H1 (cell line): ENCODE measurements at regions not wholly inside any gene's neighbourhood (a gene's known extent, or its start where the extent isn't known, plus 50 kb on each side); places are given as distances from the start of the nearest gene placed in this dataset.
"Not testable (repeated sequence)": the region's sequence is repeated elsewhere in the genome, so short reads cannot be mapped to it uniquely, and the experiment has no call there.

Experiments used
- CTCF ChIA-PET: fragments of 300-600 bp; sonication (Branson Sonifier 250); formaldehyde crosslinking; loops from one replicate; lab custom pipeline; 2021; ENCODE audit not compliant: partially characterized antibody; lab: Charles Lee
- POLR2A ChIA-PET: fragments of 300-600 bp; sonication (Branson Sonifier 250); formaldehyde crosslinking; loops from one replicate; lab custom pipeline; 2021; ENCODE audit warnings: inconsistent platforms; ENCODE audit not compliant: partially characterized antibody; lab: Charles Lee
- DNase-seq, 2 experiments: peaks; one replicate each; pipeline versions ENCODE4 v3.0.0 to v3.0.0-alpha.2; 2010 to 2022; ENCODE audit warnings: low spot score in 2 of 2, low read depth in 1 of 2, mixed read lengths in 1 of 2
- FAIRE-seq: peaks from 2 replicates; lab custom pipeline; 2011; peaks lifted over from hg19 to GRCh38; lab: Jason Lieb, UNC
- H2AFZ ChIP-seq: 2 replicates; pipeline ENCODE4 v1.8.1; 2012; ENCODE audit warnings: low read length, inconsistent platforms
- H2AK5ac ChIP-seq: 2 replicates; pipeline ENCODE4 v1.6.1; 2013; ENCODE audit warnings: low read depth, low read length
- H2BK120ac ChIP-seq: replicated peaks from 2 replicates; pipeline ENCODE3; 2013; ENCODE audit warnings: low read depth, low read length, inconsistent platforms
- H2BK12ac ChIP-seq: 2 replicates; pipeline ENCODE4 v1.6.1; 2013; ENCODE audit warnings: low read depth, low read length
- H2BK15ac ChIP-seq: 2 replicates; pipeline ENCODE4 v1.6.1; 2013; ENCODE audit warnings: low read length
- H2BK20ac ChIP-seq: 2 replicates; pipeline ENCODE4 v1.6.1; 2013; ENCODE audit warnings: low read length
- H2BK5ac ChIP-seq: 2 replicates; pipeline ENCODE4 v1.6.1; 2013; ENCODE audit warnings: low read depth, low read length
- H3K14ac ChIP-seq: 2 replicates; pipeline ENCODE4 v1.6.1; 2013; ENCODE audit warnings: inconsistent platforms; ENCODE audit not compliant: insufficient read length
- H3K18ac ChIP-seq: 2 replicates; pipeline ENCODE4 v1.6.1; 2013; ENCODE audit warnings: low read length; ENCODE audit errors: extremely low read depth
- H3K23ac ChIP-seq: 2 replicates; pipeline ENCODE4 v1.6.1; 2013; ENCODE audit warnings: inconsistent platforms; ENCODE audit not compliant: insufficient read length
- H3K23me2 ChIP-seq: 2 replicates; pipeline ENCODE4 v1.6.1; 2013; ENCODE audit warnings: low read depth, low read length
- H3K27ac ChIP-seq: 2 replicates; pipeline ENCODE4 v1.6.1; 2011; ENCODE audit warnings: low read depth, low read length, inconsistent platforms
- H3K27me3 ChIP-seq, 4 experiments: replicated peaks in 1 of 4; 1 replicate in 1 of 4; 2 replicates in 3 of 4; pipeline versions ENCODE4 v1.6.1 to v1.8.1; 2011 to 2013; ENCODE audit warnings: low read length in 3 of 4, mild to moderate bottlenecking in 3 of 4, inconsistent platforms in 2 of 4, mixed read lengths in 2 of 4, moderate library complexity in 1 of 4; ENCODE audit not compliant: control insufficient read depth in 3 of 4, insufficient read depth in 3 of 4; ENCODE audit errors: extremely low read depth in 1 of 4
- H3K36me3 ChIP-seq, 4 experiments: 2 replicates each; pipeline versions ENCODE4 v1.6.1 to v1.8.1; 2011 to 2013; ENCODE audit warnings: mild to moderate bottlenecking in 4 of 4, low read length in 3 of 4, moderate library complexity in 2 of 4, control low read depth in 1 of 4, inconsistent platforms in 1 of 4; ENCODE audit not compliant: insufficient read depth in 4 of 4, control insufficient read depth in 2 of 4
- H3K4ac ChIP-seq: replicated peaks from 2 replicates; pipeline ENCODE3; 2013; ENCODE audit warnings: low read length, low read depth, mixed read lengths, inconsistent platforms; ENCODE audit not compliant: insufficient read length
- H3K4me1 ChIP-seq, 4 experiments: replicated peaks in 1 of 4; 1 replicate in 1 of 4; 2 replicates in 3 of 4; pipeline versions ENCODE4 v1.6.1 to v1.8.1; 2011 to 2013; ENCODE audit warnings: low read length in 3 of 4, inconsistent platforms in 2 of 4, mixed read lengths in 1 of 4; ENCODE audit not compliant: insufficient read depth in 4 of 4, control insufficient read depth in 3 of 4
- H3K4me2 ChIP-seq, 2 experiments: 2 replicates each; pipeline versions ENCODE4 v1.6.1 to v1.8.1; 2011 to 2013; ENCODE audit warnings: low read depth in 2 of 2, low read length in 2 of 2, control low read depth in 1 of 2, inconsistent platforms in 1 of 2, mild to moderate bottlenecking in 1 of 2; ENCODE audit not compliant: insufficient read depth in 1 of 2
- H3K4me3 ChIP-seq, 4 experiments: fragments of 200-600, 300-600 bp in 1 of 4; sonication (generic), shearing (Covaris generic), sonication (Bioruptor Twin) in 1 of 4; 2 replicates each; pipeline versions ENCODE4 v1.5.1 to v1.8.1; 2011 to 2016; ENCODE audit warnings: low read length in 4 of 4, low read depth in 3 of 4, control low read depth in 2 of 4, inconsistent platforms in 2 of 4, mild to moderate bottlenecking in 2 of 4, mixed read lengths in 1 of 4, moderate library complexity in 1 of 4; ENCODE audit not compliant: insufficient read depth in 2 of 4; ENCODE audit errors: extremely low read depth in 1 of 4
- H3K56ac ChIP-seq: replicated peaks from 2 replicates; pipeline ENCODE3; 2013; ENCODE audit warnings: low read depth, mild to moderate bottlenecking, mixed read lengths, low read length, inconsistent platforms; ENCODE audit not compliant: insufficient read length
- H3K79me1 ChIP-seq: 2 replicates; pipeline ENCODE4 v1.6.1; 2013; ENCODE audit warnings: low read depth, low read length, control low read depth
- H3K79me2 ChIP-seq, 2 experiments: 2 replicates each; pipeline versions ENCODE4 v1.6.1 to v1.8.1; 2012 to 2013; ENCODE audit warnings: low read length in 2 of 2, mild to moderate bottlenecking in 2 of 2, inconsistent platforms in 1 of 2; ENCODE audit not compliant: insufficient read depth in 2 of 2, control insufficient read depth in 1 of 2
- H3K9ac ChIP-seq, 4 experiments: replicated peaks in 1 of 4; 1 replicate in 1 of 4; 2 replicates in 3 of 4; pipeline versions ENCODE4 v1.6.1 to v1.8.1; 2011 to 2013; ENCODE audit warnings: low read depth in 3 of 4, low read length in 3 of 4, control low read depth in 2 of 4, mild to moderate bottlenecking in 2 of 4, moderate library complexity in 2 of 4, inconsistent platforms in 1 of 4; ENCODE audit errors: extremely low read depth in 1 of 4
- H3K9me3 ChIP-seq, 2 experiments: 2 replicates each; pipeline versions ENCODE4 v1.6.1 to v1.8.1; 2012 to 2013; ENCODE audit warnings: mild to moderate bottlenecking in 2 of 2, moderate library complexity in 2 of 2, control low read depth in 1 of 2, inconsistent platforms in 1 of 2, low read depth in 1 of 2, low read length in 1 of 2, mixed read lengths in 1 of 2; ENCODE audit not compliant: insufficient read depth in 2 of 2
- H4K20me1 ChIP-seq, 2 experiments: replicated peaks in 1 of 2; 2 replicates each; pipeline versions ENCODE3 to v1.8.1; 2011 to 2013; ENCODE audit warnings: inconsistent platforms in 2 of 2, low read length in 2 of 2, mild to moderate bottlenecking in 1 of 2; ENCODE audit not compliant: insufficient read depth in 2 of 2, control insufficient read depth in 1 of 2
- H4K5ac ChIP-seq: 2 replicates; pipeline ENCODE4 v1.6.1; 2013; ENCODE audit warnings: low read length, low read depth, mixed read lengths, inconsistent platforms; ENCODE audit not compliant: insufficient read length
- H4K8ac ChIP-seq: 2 replicates; pipeline ENCODE4 v1.8.0; 2013; ENCODE audit warnings: mild to moderate bottlenecking, moderate library complexity, low read length, inconsistent platforms; ENCODE audit not compliant: insufficient read depth; ENCODE audit errors: extremely low read depth
- H4K91ac ChIP-seq: replicated peaks from 2 replicates; pipeline ENCODE3; 2013; ENCODE audit warnings: low read length, mixed read lengths, inconsistent platforms; ENCODE audit not compliant: insufficient read length
- whole genome bisulfite sequencing, 2 experiments: shearing (Covaris generic) in 1 of 2; methylation state at CpG; one replicate each; pipeline versions ENCODE4 v1.1.6 to v1.1.7; 2013 to 2015; ENCODE audit warnings: low lambda C conversion rate in 2 of 2, mixed read lengths in 2 of 2, inconsistent platforms in 1 of 2, low coverage in 1 of 2, missing lambda C conversion rate in 1 of 2; ENCODE audit not compliant: insufficient replicate concordance in 2 of 2, insufficient coverage in 1 of 2, insufficient read length in 1 of 2; ENCODE audit errors: extremely low coverage in 1 of 2, missing lambda C conversion rate in 1 of 2; 5-methylcytosine and 5-hydroxymethylcytosine counted together

GRCh38 chr4:131732034-131732630 lies 1417.0 kb upstream of the PCDH10 start:
- H3K4me3 ChIP-seq, POLR2A ChIA-PET, H2BK15ac ChIP-seq, H4K91ac ChIP-seq, H3K18ac ChIP-seq, H2BK20ac ChIP-seq, H3K4me2 ChIP-seq, H3K9ac ChIP-seq, H2BK120ac ChIP-seq, H3K27ac ChIP-seq, FAIRE-seq, H3K4me1 ChIP-seq, H2AK5ac ChIP-seq, H3K36me3 ChIP-seq, H2AFZ ChIP-seq, H2BK12ac ChIP-seq, H3K79me1 ChIP-seq, H4K8ac ChIP-seq, H4K20me1 ChIP-seq, H3K4ac ChIP-seq, H3K14ac ChIP-seq, H2BK5ac ChIP-seq, DNase-seq, H3K56ac ChIP-seq, H3K23me2 ChIP-seq, CTCF ChIA-PET, H3K79me2 ChIP-seq, H4K5ac ChIP-seq, H3K27me3 ChIP-seq, H3K23ac ChIP-seq: not testable (repeated sequence)
- 95% methylated on average over 20 of the region's 47 CpGs; no CpG with 5 or more reads in 1 of the 2 experiments for WGBS, 2 experiments
- H3K9me3 ChIP-seq, result peaks cover 0 to 56% of the 10 kb centered on the region in 2 experiments; a peak in 2 of 4 replicates

- DNase-seq, H2AFZ ChIP-seq, H4K8ac ChIP-seq, H3K14ac ChIP-seq, H3K9ac ChIP-seq, H3K23me2 ChIP-seq, H2BK5ac ChIP-seq, H2BK12ac ChIP-seq, H2AK5ac ChIP-seq, H3K79me1 ChIP-seq, H3K18ac ChIP-seq, H2BK20ac ChIP-seq, H2BK15ac ChIP-seq, H2BK120ac ChIP-seq, H4K91ac ChIP-seq, H3K4ac ChIP-seq, H4K20me1 ChIP-seq, H3K56ac ChIP-seq, H3K4me3 ChIP-seq, H3K4me1 ChIP-seq, POLR2A ChIA-PET, CTCF ChIA-PET, H3K36me3 ChIP-seq, H3K4me2 ChIP-seq, H3K27ac ChIP-seq, H4K5ac ChIP-seq, H3K23ac ChIP-seq, H3K27me3 ChIP-seq, FAIRE-seq, H3K79me2 ChIP-seq: not testable (repeated sequence)
- H3K9me3 ChIP-seq, result peaks cover 0 to 40% of the 10 kb centered on the region in 2 experiments; a peak in 2 of 4 replicates
- 93% methylated on average over 8 of the region's 31 CpGs; no CpG with 5 or more reads in 1 of the 2 experiments for WGBS, 2 experiments
Measured at GRCh38 chr4:131734321-131734720, 1414.8 kb upstream of the PCDH10 start.
